ENCODE measurements at regions not wholly inside any gene's neighbourhood (a gene's known extent, or its start where the extent isn't known, plus 50 kb on each side); places are given as distances from the start of the nearest gene placed in this dataset.

DNA sequence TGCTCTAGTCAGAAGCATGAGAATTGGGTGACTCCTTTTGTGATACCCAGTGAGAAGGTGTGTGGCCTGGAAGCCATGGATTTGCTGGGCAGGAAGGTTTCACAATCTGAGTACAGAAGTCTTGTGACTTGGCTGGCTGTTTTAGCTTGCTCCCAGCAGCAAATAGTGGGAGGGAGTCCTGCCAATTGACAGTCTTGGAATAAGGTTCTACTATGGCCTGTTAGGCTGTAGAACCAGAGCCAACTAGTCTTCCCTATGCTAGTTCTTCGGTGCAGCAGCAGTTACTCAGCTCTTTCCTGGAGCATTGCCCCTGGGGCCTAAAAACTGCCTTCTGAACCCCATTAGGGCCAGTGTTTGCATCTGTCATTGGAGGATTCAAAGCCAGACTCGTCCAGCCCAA is 1935.4 kb upstream of the PCDH20 start:
- ATAC-seq (no peak), DNase-seq (ENCODE audit: low read depth, low spot score) (no peak)
- no peaks in the 10 kb centered on the region for H3K79me2 ChIP-seq (ENCODE audit: insufficient read depth, low read length)
- no peak overlapping the region for H3K4me2 ChIP-seq (ENCODE audit: low read length)
- no peak overlapping the region for H3K27ac ChIP-seq (ENCODE audit: low read depth, low read length)
- POLR2A ChIA-PET, result no interaction called here
- no peak overlapping the region for H2AFZ ChIP-seq (ENCODE audit: low read depth, low read length, poor library complexity, severe bottlenecking)
- H3K9ac ChIP-seq (ENCODE audit: low read length), result no peak overlapping the region
- H3K9me2 ChIP-seq (ENCODE audit: insufficient read depth), result 0 out of 2 replicates have a peak, but pooled peaks cover 3% of the 10 kb centered on the region
- no peaks in the 10 kb centered on the region for H4K20me1 ChIP-seq (ENCODE audit: insufficient read depth)
- TF ChIP-seq EZH2phosphoT487 (IDR thresholded peaks at IDR 0.05; ENCODE audit: borderline replicate concordance) (no peak), MAX (IDR thresholded peaks at IDR 0.05) (no peak), ELF1 (IDR thresholded peaks at IDR 0.05; ENCODE audit: borderline replicate concordance, low read depth) (no peak), EGR1 (IDR thresholded peaks at IDR 0.05; ENCODE audit: low read depth) (no peak), SP1 (IDR thresholded peaks at IDR 0.05; ENCODE audit: low read depth) (no peak), ZNF274 (IDR thresholded peaks at IDR 0.05; ENCODE audit: low read depth, low read length) (no peak), SIN3A (IDR thresholded peaks at IDR 0.05; ENCODE audit: low read depth) (no peak), RAD21 (IDR thresholded peaks at IDR 0.05; ENCODE audit: low read depth) (no peak), POLR2A (IDR thresholded peaks at IDR 0.05; ENCODE audit: borderline replicate concordance, extremely low read depth, insufficient read depth, insufficient read length) (no peak), REST (IDR thresholded peaks at IDR 0.05; ENCODE audit: low read depth) (no peak), SRF (IDR thresholded peaks at IDR 0.05; ENCODE audit: low read depth) (no peak), TCF7L2 (IDR thresholded peaks at IDR 0.05; ENCODE audit: borderline replicate concordance, extremely low read depth, insufficient read depth, insufficient read length) (no peak), FOSL1 (IDR thresholded peaks at IDR 0.05; ENCODE audit: low read depth) (no peak), JUND (IDR thresholded peaks at IDR 0.05) (no peak)
- TF ChIP-seq, protein P1, sequence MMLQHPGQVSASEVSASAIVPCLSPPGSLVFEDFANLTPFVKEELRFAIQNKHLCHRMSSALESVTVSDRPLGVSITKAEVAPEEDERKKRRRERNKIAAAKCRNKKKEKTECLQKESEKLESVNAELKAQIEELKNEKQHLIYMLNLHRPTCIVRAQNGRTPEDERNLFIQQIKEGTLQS (IDR thresholded peaks at IDR 0.05), result no peak
- TF ChIP-seq, protein P2, sequence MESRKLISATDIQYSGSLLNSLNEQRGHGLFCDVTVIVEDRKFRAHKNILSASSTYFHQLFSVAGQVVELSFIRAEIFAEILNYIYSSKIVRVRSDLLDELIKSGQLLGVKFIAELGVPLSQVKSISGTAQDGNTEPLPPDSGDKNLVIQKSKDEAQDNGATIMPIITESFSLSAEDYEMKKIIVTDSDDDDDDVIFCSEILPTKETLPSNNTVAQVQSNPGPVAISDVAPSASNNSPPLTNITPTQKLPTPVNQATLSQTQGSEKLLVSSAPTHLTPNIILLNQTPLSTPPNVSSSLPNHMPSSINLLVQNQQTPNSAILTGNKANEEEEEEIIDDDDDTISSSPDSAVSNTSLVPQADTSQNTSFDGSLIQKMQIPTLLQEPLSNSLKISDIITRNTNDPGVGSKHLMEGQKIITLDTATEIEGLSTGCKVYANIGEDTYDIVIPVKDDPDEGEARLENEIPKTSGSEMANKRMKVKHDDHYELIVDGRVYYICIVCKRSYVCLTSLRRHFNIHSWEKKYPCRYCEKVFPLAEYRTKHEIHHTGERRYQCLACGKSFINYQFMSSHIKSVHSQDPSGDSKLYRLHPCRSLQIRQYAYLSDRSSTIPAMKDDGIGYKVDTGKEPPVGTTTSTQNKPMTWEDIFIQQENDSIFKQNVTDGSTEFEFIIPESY (IDR thresholded peaks at IDR 0.05; ENCODE audit: extremely low read depth, insufficient replicate concordance, low read length), result no peak
- no peaks in the 10 kb centered on the region for H3K4me1 ChIP-seq (ENCODE audit: control insufficient read depth in 1 of 2, insufficient read depth in 2 of 2, low read length in 2 of 2)
- no peaks in the 10 kb centered on the region for H3K9me3 ChIP-seq (ENCODE audit: control insufficient read depth in 1 of 2, insufficient read depth in 1 of 2, low read depth in 1 of 2, low read length in 2 of 2)
- BruUV-seq (replicated peaks), result no TSS peak
- CTCF ChIA-PET, result no interaction called here
- H3K36me3 ChIP-seq (ENCODE audit: control insufficient read depth in 1 of 2, insufficient read depth in 2 of 2, low read length in 2 of 2), result no peaks in the 10 kb centered on the region
- intact Hi-C loops (cut with micrococcal nuclease), result no loop called here
- no peaks in the 10 kb centered on the region for H3K27me3 ChIP-seq (ENCODE audit: insufficient read depth, low read length)
- RAD21 ChIA-PET (ENCODE audit: low non-redundant PET in 1 of 2, low total read pairs in 2 of 2, uncharacterized antibody in 2 of 2, unreplicated experiment in 2 of 2), result no interaction called here
- no peak overlapping the region for H3K4me3 ChIP-seq (replicated peaks in 1 of 2; ENCODE audit: low read depth in 1 of 2, low read length in 2 of 2)

Data from HCT116 (cell line).